Hepatocyte (in vitro differentiated cells): ENCODE measurements at regions not wholly inside any gene's neighbourhood (a gene's known extent, or its start where the extent isn't known, plus 50 kb on each side); places are given as distances from the start of the nearest gene placed in this dataset.

Experiments
- DNase-seq: peaks from one replicate; pipeline ENCODE4 v3.0.0-alpha.2; 2016; ENCODE audit warnings: low spot score
- H2AFZ ChIP-seq: fragments of 200-600 bp; sonication (generic); 2 replicates; pipeline ENCODE4 v1.6.0; 2016; ENCODE audit warnings: antibody characterized with exemption, mild to moderate bottlenecking
- H3K27ac ChIP-seq: fragments of 200-600 bp; sonication (generic); 2 replicates; pipeline ENCODE4 v1.5.1; 2016; ENCODE audit warnings: mild to moderate bottlenecking
- H3K27me3 ChIP-seq: fragments of 200-600 bp; sonication (generic); 2 replicates; pipeline ENCODE4 v1.6.1; 2016
- H3K36me3 ChIP-seq: fragments of 200-600 bp; sonication (generic); replicated peaks from 2 replicates; pipeline ENCODE4 v1.5.1; 2016; ENCODE audit warnings: low read depth; ENCODE audit not compliant: insufficient read depth
- H3K4me1 ChIP-seq: fragments of 200-600 bp; sonication (generic); 2 replicates; pipeline ENCODE4 v1.5.1; 2016; ENCODE audit warnings: mild to moderate bottlenecking, moderate library complexity; ENCODE audit not compliant: insufficient read depth
- H3K4me2 ChIP-seq: fragments of 200-600 bp; sonication (generic); 2 replicates; pipeline ENCODE4 v1.6.0; 2016
- H3K4me3 ChIP-seq: fragments of 200-600 bp; sonication (generic); 2 replicates; pipeline ENCODE4 v1.5.1; 2016; ENCODE audit warnings: mild to moderate bottlenecking
- H3K79me2 ChIP-seq: fragments of 200-600 bp; sonication (generic); 2 replicates; pipeline ENCODE4 v1.6.0; 2017; ENCODE audit warnings: mild to moderate bottlenecking
- H3K9me2 ChIP-seq: fragments of 200-600 bp; sonication (generic); replicated peaks from 2 replicates; pipeline ENCODE4 v1.6.0; 2017; ENCODE audit warnings: mild to moderate bottlenecking; ENCODE audit not compliant: insufficient read depth
- H3K9me3 ChIP-seq: fragments of 200-600 bp; sonication (generic); 2 replicates; pipeline ENCODE4 v1.5.1; 2016; ENCODE audit warnings: low read depth, mild to moderate bottlenecking
- H4K20me1 ChIP-seq: fragments of 200-600 bp; sonication (generic); 2 replicates; pipeline ENCODE4 v1.6.0; 2016; ENCODE audit warnings: mild to moderate bottlenecking; ENCODE audit not compliant: insufficient read depth, poor library complexity, severe bottlenecking
- EZH2 ChIP-seq: fragments of 200-600 bp; sonication (generic); IDR thresholded peaks from 2 replicates; pipeline ENCODE4 v1.6.1; 2016; ENCODE audit warnings: antibody characterized with exemption, mild to moderate bottlenecking, borderline replicate concordance
- EZH2phosphoT487 ChIP-seq: fragments of 200-600 bp; sonication (generic); IDR thresholded peaks from one replicate; pipeline ENCODE4 v1.6.1; 2018; ENCODE audit warnings: antibody characterized with exemption, mild to moderate bottlenecking, low read depth, moderate library complexity; ENCODE audit not compliant: unreplicated experiment, severe bottlenecking
- WGBS: methylation state at CpG from one replicate; pipeline ENCODE4 v1.1.6; 2016; ENCODE audit warnings: low lambda C conversion rate; ENCODE audit errors: missing lambda C conversion rate; 5-methylcytosine and 5-hydroxymethylcytosine counted together
- TF ChIP-seq, protein P1 (sequence below): fragments of 200-600 bp; sonication (generic); IDR thresholded peaks from 2 replicates; pipeline ENCODE4 v1.5.1; 2016; ENCODE audit warnings: antibody characterized with exemption, mild to moderate bottlenecking; ENCODE audit not compliant: poor library complexity

GRCh38 chr10:130726996-130727725, 584.4 kb downstream of the TCERG1L start:
- Histone ChIP-seq H3K9me3 (no peaks in the 10 kb centered on the region), H3K4me2 (no peak overlapping the region), H3K79me2 (no peaks in the 10 kb centered on the region), H3K27me3 (no peaks in the 10 kb centered on the region), H3K36me3 (no peaks in the 10 kb centered on the region), H3K27ac (no peak overlapping the region), H3K4me1 (no peaks in the 10 kb centered on the region), H2AFZ (no peak overlapping the region), H3K9me2 (no peaks in the 10 kb centered on the region), H3K4me3 (no peak overlapping the region), H4K20me1 (no peaks in the 10 kb centered on the region)
- no peak for DNase-seq
- TF ChIP-seq EZH2phosphoT487 (no peak), EZH2 (no peak)
- TF ChIP-seq, protein P1, sequence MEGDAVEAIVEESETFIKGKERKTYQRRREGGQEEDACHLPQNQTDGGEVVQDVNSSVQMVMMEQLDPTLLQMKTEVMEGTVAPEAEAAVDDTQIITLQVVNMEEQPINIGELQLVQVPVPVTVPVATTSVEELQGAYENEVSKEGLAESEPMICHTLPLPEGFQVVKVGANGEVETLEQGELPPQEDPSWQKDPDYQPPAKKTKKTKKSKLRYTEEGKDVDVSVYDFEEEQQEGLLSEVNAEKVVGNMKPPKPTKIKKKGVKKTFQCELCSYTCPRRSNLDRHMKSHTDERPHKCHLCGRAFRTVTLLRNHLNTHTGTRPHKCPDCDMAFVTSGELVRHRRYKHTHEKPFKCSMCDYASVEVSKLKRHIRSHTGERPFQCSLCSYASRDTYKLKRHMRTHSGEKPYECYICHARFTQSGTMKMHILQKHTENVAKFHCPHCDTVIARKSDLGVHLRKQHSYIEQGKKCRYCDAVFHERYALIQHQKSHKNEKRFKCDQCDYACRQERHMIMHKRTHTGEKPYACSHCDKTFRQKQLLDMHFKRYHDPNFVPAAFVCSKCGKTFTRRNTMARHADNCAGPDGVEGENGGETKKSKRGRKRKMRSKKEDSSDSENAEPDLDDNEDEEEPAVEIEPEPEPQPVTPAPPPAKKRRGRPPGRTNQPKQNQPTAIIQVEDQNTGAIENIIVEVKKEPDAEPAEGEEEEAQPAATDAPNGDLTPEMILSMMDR = no peak
- 90% methylated on average over 23 of the region's 23 CpGs for WGBS

- Histone ChIP-seq H3K4me3 (no peak overlapping the region), H4K20me1 (no peaks in the 10 kb centered on the region), H3K27ac (no peak overlapping the region), H3K4me2 (no peak overlapping the region), H3K36me3 (no peaks in the 10 kb centered on the region), H2AFZ (no peak overlapping the region), H3K9me3 (no peaks in the 10 kb centered on the region), H3K79me2 (no peaks in the 10 kb centered on the region), H3K4me1 (no peaks in the 10 kb centered on the region), H3K27me3 (no peaks in the 10 kb centered on the region), H3K9me2 (no peaks in the 10 kb centered on the region)
- no peak for DNase-seq
- WGBS = 91% methylated on average over 15 of the region's 15 CpGs
- TF ChIP-seq EZH2phosphoT487 (no peak), EZH2 (no peak)
- TF ChIP-seq, protein P1 = no peak
These were observed 583.6 kb downstream of the TCERG1L start for GRCh38 chr10:130727766-130728490.

- DNase-seq = no peak
- Histone ChIP-seq H3K79me2 (no peaks in the 10 kb centered on the region), H3K4me3 (no peak overlapping the region), H3K4me1 (no peaks in the 10 kb centered on the region), H3K27ac (no peak overlapping the region), H3K9me2 (no peaks in the 10 kb centered on the region), H3K9me3 (no peaks in the 10 kb centered on the region), H3K27me3 (no peaks in the 10 kb centered on the region), H3K4me2 (no peak overlapping the region), H3K36me3 (no peaks in the 10 kb centered on the region), H2AFZ (no peak overlapping the region), H4K20me1 (no peaks in the 10 kb centered on the region)
- no peak for TF ChIP-seq EZH2phosphoT487
- TF ChIP-seq, protein P1 = no peak
- TF ChIP-seq EZH2 = no peak
- WGBS = 81% methylated on average over 23 of the region's 23 CpGs
These were observed 582.8 kb downstream of the TCERG1L start for GRCh38 chr10:130728531-130729215.
